Lung (tissue), 11 donors: ENCODE measurements at regions not wholly inside any gene's neighbourhood (a gene's known extent, or its start where the extent isn't known, plus 50 kb on each side); places are given as distances from the start of the nearest gene placed in this dataset.

Experiments used
- ATAC-seq: fragments of 200-7000 bp; cut with Tn5 transposase; one replicate; pipeline ENCODE4 v1.9.1; 2020; ENCODE audit warnings: moderate number of reproducible peaks; ENCODE audit not compliant: insufficient read depth, low FRiP score
- DNase-seq, 3 donors: peaks; one replicate each; pipeline ENCODE4 v3.0.0-alpha.2; 2013 to 2017
- H3K27ac ChIP-seq, 2 donors: one replicate each; pipeline ENCODE4 v1.5.1; 2013; ENCODE audit warnings: mild to moderate bottlenecking in 2 of 2, moderate library complexity in 2 of 2, control low read depth in 1 of 2, inconsistent platforms in 1 of 2, low read depth in 1 of 2, low read length in 1 of 2
- H3K27me3 ChIP-seq, 3 donors: one replicate each; pipeline ENCODE4 v1.5.1; 2013; ENCODE audit warnings: low read length in 2 of 3; ENCODE audit not compliant: control insufficient read depth in 3 of 3, insufficient read depth in 3 of 3
- H3K36me3 ChIP-seq, 4 donors: one replicate each; pipeline ENCODE4 v1.5.1; 2013; ENCODE audit warnings: low read length in 4 of 4, mild to moderate bottlenecking in 1 of 4, moderate library complexity in 1 of 4; ENCODE audit not compliant: control insufficient read depth in 4 of 4, insufficient read depth in 4 of 4
- H3K4me1 ChIP-seq, 5 donors: one replicate each; pipeline ENCODE4 v1.5.1; 2013; ENCODE audit warnings: low read length in 5 of 5, mild to moderate bottlenecking in 2 of 5, moderate library complexity in 1 of 5; ENCODE audit not compliant: control insufficient read depth in 5 of 5, insufficient read depth in 5 of 5
- H3K4me3 ChIP-seq: one replicate; pipeline ENCODE4 v1.5.1; 2013; ENCODE audit warnings: mild to moderate bottlenecking, control low read depth, moderate library complexity
- H3K9ac ChIP-seq, 2 donors: one replicate each; pipeline ENCODE4 v1.5.1; 2013; ENCODE audit warnings: low read length in 2 of 2, control low read depth in 1 of 2; ENCODE audit not compliant: insufficient read depth in 1 of 2
- H3K9me3 ChIP-seq, 4 donors: one replicate each; pipeline ENCODE4 v1.5.1; 2013; ENCODE audit warnings: low read length in 3 of 4, mild to moderate bottlenecking in 1 of 4, moderate library complexity in 1 of 4; ENCODE audit not compliant: control insufficient read depth in 4 of 4, insufficient read depth in 3 of 4
- CTCF ChIP-seq: IDR thresholded peaks from 2 replicates; pipeline ENCODE4 v1.5.1; 2012; ENCODE audit warnings: mild to moderate bottlenecking; ENCODE audit errors: control extremely low read depth, extremely low read depth
- WGBS, 2 donors: extraction: QIAGEN DNeasy Blood & Tissue Kit; methylation state at CpG; one replicate each; pipeline ENCODE4 v1.1.7; 2013; 5-methylcytosine and 5-hydroxymethylcytosine counted together
- donor health status: control.
- donor health status: control.
- donor health status: Bipolar disorder and iron deficiency.
- donor health status: healthy.
- donor health status: DM: yes; HTN: yes; CAD: no.

DNA sequence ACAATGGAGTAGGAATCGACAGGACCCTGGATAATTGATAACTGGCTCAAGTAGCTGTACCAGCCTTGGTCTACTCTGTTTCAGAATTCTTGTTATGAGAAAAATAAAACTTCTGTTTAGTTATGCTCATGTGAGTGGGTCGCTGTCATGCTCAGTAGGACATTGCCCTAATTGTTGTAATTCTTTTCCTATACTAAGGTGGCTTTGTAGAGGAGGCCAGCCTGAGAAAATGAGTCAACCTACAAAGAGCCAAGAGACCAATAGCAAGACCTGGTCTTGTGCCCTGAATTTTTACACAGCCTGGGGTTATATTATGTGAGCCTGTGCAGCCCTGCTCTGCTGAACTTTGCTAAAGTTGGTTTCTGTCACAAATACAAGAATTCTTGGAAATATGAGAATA lies 238.4 kb downstream of the MEIS1 start:
- H3K9ac ChIP-seq, result no peak overlapping the region
- no peaks in the 10 kb centered on the region for H3K36me3 ChIP-seq
- TF ChIP-seq CTCF, result no peak
- DNase-seq (no peak), ATAC-seq (no peak)
- H3K9me3 ChIP-seq, result no peaks in the 10 kb centered on the region
- 85 to 94% methylated on average over 2 of the region's 2 CpGs for WGBS, 2 donors
- H3K27me3 ChIP-seq, result no peaks in the 10 kb centered on the region
- no peaks in the 10 kb centered on the region for H3K4me1 ChIP-seq
- H3K27ac ChIP-seq, result no peak overlapping the region
- no peak overlapping the region for H3K4me3 ChIP-seq

DNA sequence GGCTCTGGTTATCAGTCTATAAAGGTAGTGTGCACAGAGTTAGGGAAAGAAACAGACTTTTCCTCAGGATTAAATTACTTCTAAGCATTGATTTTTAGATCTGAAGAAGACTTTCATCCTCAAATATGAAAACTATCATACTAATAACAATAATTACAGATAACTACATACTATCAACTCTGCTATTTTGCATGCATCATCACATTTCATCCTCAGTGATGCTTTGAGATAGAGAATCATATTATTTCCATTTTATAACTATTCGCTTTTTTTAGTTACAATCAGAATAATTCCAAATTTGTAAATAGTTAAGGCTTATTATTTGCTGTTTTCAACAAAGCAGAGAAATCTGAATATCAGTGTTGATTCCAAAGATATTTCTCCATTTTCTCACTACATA lies 239.2 kb downstream of the MEIS1 start:
- H3K4me1 ChIP-seq, result no peaks in the 10 kb centered on the region
- 94 to 95% methylated on average over 1 of the region's 1 CpG for WGBS, 2 donors
- DNase-seq, result no peak
- no peak for TF ChIP-seq CTCF
- ATAC-seq, result no peak
- no peak overlapping the region for H3K9ac ChIP-seq
- no peaks in the 10 kb centered on the region for H3K27me3 ChIP-seq
- H3K9me3 ChIP-seq, result no peaks in the 10 kb centered on the region
- no peak overlapping the region for H3K27ac ChIP-seq
- no peak overlapping the region for H3K4me3 ChIP-seq
- no peaks in the 10 kb centered on the region for H3K36me3 ChIP-seq

DNA sequence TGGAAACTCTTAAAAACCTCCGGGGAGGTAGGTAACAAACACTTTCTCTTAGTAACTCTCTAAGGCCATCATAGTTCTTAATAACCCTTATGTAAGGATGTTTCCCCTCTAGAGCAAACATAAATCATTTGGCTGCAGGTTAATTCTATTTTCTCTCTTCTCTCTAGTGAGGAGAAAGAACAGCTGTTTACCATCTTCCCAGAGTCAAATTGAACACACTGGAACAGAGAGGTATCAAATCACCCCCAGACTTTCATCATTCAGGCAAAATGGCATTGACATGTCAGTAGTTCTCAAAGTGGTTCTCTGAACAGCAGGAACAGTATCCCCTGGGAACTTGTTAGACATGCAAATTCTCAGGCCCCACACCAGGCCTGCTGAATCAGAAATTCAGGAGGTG lies 240.7 kb downstream of the MEIS1 start:
- no peaks in the 10 kb centered on the region for H3K36me3 ChIP-seq
- H3K4me3 ChIP-seq, result no peak overlapping the region
- H3K9ac ChIP-seq, result no peak overlapping the region
- no peak for TF ChIP-seq CTCF
- WGBS, 2 donors, result 61 to 92% methylated on average over 1 of the region's 1 CpG
- H3K9me3 ChIP-seq, result no peaks in the 10 kb centered on the region
- no peak overlapping the region for H3K27ac ChIP-seq
- H3K27me3 ChIP-seq, result no peaks in the 10 kb centered on the region
- DNase-seq (no peak), ATAC-seq (no peak)
- no peaks in the 10 kb centered on the region for H3K4me1 ChIP-seq

DNA sequence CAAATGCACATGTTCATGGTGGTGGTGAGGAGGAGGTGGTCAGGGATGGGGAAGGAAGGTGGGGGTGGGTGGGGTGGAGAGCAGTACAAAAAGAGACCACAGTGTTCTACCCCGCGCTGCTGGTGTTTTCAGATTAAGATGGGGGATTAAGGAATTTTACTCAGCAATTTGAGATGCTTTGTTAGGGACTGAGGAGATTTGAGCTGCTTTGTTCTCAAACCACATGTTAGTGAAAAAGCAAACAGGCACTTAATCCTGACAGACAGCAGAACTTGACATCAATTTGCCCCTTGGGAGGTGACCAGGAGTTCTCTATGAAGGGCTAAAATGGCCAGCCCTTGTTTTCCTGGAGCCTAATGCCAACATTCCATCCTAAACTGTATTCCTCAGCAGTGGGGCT lies 244.5 kb downstream of the MEIS1 start:
- WGBS, 2 donors, result 76 to 80% methylated on average over 2 of the region's 2 CpGs
- TF ChIP-seq CTCF, result no peak
- no peak for DNase-seq

More for the DNA sequence above, 244.5 kb downstream of the MEIS1 start:
- H3K4me3 ChIP-seq, result no peak overlapping the region
- H3K27ac ChIP-seq, result no peak overlapping the region
- ATAC-seq, result no peak
- H3K9ac ChIP-seq, result no peak overlapping the region
- no peaks in the 10 kb centered on the region for H3K9me3 ChIP-seq
- no peaks in the 10 kb centered on the region for H3K27me3 ChIP-seq
- peaks cover 0 to 10% (median 0%) of the 10 kb centered on the region in 5 donors for H3K4me1 ChIP-seq
- no peaks in the 10 kb centered on the region for H3K36me3 ChIP-seq
